SH-SY5Y (cell line): ENCODE measurements at regions not wholly inside any gene's neighbourhood (a gene's known extent, or its start where the extent isn't known, plus 50 kb on each side); places are given as distances from the start of the nearest gene placed in this dataset.

Experiments
- GATA2 ChIP-seq: IDR thresholded peaks from 2 replicates; pipeline ENCODE4 v1.6.1; 2011; ENCODE audit warnings: mild to moderate bottlenecking, low read depth, low read length
- GATA3 ChIP-seq: IDR thresholded peaks from 2 replicates; pipeline ENCODE4 v1.6.1; 2011; ENCODE audit warnings: low read depth, mild to moderate bottlenecking, low read length, moderate library complexity

DNA sequence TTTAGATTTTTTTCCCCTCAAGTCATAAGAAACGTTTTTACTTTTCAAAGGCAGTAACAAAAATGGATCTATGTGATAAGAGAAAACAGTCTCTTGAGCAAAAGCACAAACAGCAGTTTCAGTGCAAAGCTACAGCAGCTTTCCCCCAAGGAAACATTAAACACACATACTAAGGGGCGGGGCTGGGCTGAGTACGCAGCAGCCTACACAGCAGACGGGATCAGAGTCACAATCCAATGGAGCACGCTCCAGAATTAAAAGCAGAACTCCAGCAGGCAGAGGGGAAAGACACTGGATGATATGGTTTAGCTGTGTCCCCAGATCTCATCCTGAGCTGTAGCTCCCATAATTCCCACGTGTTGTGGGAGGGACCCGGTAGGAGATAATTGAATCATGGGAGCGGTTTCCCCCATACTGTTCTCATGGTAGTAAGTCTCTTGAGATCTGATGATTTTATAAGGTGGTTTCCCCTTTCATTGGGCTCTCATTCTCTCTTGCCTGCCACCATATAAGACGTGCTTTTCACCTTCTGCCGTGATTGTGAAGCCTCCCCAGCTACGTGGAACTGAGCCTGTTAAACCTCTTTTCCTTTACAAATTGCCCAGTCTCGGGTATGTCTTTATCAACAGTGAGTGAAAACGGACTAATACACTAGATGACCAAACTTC is 116.2 kb upstream of the SLCO3A1 start:
- no peak for TF ChIP-seq GATA3
- TF ChIP-seq GATA2, result no peak

DNA sequence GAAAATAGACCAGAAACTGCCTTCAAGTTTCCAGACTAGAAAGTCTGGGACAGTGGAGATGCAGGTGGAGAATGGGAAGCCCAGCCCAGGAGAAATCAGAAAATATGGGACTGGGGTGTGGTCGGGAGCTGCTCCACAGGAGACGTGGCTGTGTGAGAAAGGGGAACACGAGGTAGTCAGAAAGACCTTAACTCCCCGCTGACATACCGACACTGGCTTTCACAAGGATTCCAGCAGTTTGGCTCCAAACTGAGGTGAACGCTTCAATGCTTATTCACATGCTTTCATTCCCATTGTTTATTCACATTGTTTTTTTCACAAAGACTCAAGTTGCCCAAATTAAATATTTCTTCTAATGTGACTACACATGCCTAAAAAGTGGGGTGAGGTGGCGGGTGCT is 111.5 kb upstream of the SLCO3A1 start:
- TF ChIP-seq GATA3, result no peak
- no peak for TF ChIP-seq GATA2

DNA sequence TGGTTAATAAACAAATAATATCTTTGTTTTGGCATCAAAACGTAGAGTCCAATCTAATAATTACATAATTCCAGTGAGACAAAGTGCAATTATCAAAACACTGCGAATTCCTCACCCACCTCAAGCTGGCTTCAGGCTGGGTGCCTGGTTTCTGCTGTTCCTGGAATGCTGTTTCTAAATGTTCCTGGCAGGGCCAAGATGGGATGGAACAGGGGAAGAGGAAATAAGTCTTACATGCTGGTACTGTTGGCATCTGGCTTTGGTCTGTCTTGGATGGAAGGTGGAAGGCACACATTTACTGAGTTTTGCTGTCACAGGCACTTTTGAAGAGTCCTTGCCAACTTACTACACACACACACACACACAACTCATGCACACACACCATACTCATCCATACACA is 101.9 kb upstream of the SLCO3A1 start:
- TF ChIP-seq GATA2 (no peak), GATA3 (no peak)

DNA sequence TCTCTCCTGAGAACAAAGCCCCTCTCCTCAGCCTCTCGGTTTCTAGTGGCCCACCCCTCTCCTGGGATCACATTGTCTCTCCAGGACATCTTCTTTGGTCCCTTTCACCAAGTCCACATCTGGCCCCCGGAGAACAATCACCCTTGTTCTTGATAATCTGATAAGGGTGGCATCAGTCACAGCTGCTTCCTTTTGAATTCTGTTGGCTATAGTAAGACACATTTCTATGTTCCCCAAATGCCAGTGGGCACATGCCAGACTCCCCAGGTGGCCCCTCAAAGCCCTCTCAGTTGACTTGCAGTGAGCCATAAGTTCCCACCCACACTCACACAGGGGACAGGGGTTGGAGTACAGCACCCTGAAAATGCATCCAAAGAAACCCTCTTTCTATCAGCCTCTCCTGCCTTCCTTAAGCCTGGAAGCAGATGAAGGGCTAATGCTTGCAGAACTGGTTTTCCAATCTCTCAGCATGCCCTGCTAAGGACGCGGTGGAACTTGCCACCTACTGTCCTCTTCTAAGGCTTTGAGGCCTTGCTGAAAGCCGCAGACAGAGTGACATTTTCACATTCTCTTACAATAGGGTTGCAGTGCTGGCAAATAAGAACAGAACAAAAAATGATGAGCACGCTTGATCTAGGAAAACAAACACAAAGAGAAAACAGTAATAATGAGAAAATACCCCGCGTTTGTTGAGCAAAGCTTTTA is 101.3 kb upstream of the SLCO3A1 start:
- TF ChIP-seq GATA3, result no peak
- no peak for TF ChIP-seq GATA2

DNA sequence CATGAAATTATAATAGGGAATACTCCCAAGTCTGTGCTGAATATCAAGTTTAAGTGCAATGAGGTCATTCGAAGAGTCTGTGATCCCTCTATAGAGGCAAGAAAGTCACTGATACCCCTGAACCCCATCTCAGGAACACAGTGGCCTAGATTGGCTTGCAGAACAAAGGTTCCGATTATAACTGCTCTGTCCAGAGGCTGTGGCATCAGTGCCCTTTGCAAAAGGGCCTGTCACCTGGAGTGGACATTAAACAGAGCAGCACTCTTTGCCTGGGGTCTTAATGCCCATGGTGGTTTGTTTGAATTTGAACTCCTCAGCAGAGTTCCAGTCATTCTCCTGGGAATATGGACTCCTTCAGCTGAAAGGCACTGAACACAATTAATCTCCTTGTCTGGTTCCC is 93.9 kb upstream of the SLCO3A1 start:
- TF ChIP-seq GATA2 (no peak), GATA3 (no peak)

DNA sequence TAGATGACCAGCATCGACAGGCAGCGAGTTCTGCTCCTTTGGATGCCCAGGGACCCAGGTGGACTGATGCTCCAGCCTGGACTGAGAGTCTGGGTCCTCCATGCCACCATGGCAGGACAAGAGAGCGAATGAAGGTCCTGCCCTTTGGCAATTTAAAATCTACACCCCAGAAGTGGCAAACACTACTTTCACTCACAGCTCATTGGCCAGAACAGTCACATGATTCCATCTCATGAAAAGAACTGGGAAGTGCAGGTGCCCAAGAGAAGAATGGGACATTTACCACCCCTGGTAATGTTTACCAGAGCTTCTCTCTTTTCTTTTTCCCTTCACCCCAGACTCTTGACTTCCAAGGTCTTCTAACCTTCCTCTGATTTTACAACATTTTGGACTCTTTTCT is 87.8 kb upstream of the SLCO3A1 start:
- TF ChIP-seq GATA3, result no peak
- no peak for TF ChIP-seq GATA2

DNA sequence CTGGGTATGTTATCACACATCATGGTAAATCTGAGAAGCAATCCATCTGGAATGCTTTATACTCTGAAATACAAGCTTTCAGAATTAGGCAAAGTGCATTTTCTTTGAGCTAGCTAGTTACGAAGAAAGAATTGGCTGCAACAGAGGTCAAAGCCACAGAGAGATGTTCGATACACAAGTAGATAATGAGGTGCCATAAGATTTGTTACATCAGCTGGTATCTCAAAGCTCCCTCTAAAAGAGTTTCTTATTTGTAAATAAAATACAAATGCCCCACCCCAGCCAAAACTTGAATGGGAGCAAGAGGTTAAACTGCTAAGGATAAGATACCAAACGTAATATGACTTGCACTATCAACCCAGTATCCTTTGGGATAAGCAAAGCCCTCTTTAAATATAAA is 84.0 kb upstream of the SLCO3A1 start:
- TF ChIP-seq GATA3 (no peak), GATA2 (no peak)

DNA sequence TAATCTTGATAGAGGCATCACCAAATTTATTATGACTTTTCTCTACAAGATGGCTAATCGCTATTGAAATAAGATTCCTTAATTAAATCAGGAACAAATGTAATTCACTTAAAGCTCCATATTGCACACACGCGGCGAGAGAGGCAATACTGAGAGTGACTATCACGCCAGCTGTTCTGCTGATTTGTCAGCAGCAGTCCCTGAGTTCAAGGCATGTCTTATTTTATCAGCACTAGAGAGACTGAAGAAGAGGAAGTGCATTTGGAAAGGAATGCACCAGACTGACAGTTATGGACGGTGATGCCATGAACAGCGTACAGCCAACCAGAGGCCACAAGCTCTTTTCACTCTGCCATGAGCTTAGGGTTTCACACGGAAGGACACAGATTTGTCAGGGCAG is 83.6 kb upstream of the SLCO3A1 start:
- TF ChIP-seq GATA2 (no peak), GATA3 (no peak)

DNA sequence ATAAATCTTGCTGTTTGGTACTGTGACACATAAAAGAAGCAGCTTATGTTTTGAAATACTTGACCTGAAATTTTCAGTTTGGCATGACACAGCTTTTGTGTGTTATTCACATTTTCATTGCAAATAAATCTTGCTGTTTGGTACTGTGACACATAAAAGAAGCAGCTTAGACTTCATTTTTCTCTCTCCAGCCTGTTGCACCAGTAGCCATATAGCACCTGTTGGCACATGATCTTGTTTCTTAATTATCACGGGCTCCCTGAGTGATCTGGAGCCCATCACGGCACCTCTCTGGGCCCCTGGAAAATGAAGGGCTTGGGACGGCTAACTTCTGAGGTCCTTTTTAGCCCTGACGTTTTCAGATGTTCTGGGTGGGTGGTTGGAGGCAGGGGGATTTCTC is 77.4 kb upstream of the SLCO3A1 start:
- TF ChIP-seq GATA3 (no peak), GATA2 (no peak)

DNA sequence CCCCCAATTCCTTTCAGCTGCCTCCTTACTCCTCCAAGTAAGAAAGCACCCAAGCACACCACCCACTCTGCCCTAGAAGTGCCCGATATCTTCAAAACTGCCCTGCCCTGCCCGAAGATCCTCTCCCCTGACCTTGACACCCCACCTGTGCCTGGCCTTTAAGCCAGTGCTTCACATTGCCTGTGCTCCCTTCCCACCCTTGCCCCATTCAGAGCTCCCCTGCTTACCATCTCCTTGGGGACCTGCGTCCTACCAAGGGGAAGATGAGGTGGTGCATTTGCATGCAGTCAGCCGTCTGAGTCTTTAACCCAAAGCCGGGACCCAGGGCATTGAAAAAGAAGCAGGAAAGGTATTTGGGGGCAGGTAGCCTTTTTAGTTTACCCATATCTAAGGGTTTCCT is 73.5 kb upstream of the SLCO3A1 start:
- TF ChIP-seq GATA3 (no peak), GATA2 (no peak)

DNA sequence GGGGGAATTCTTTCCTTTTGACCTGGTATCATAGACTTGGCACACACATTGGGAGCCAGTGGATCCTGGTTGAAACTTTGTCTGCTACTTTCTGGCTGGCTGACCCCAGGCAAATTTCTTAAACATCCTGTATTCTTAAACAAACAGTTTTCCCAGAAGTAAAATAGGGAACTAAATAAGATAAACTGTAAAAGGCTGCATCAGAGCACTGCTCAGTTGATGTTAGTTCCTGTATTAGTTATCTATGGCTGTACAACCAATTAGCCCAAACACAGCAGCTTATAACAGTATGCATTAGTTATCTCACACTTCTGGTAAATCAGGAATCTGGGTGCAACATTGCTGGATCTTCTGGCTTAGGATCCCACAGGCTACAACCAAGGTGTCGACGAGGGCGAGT is 73.1 kb upstream of the SLCO3A1 start:
- no peak for TF ChIP-seq GATA3
- TF ChIP-seq GATA2, result no peak

DNA sequence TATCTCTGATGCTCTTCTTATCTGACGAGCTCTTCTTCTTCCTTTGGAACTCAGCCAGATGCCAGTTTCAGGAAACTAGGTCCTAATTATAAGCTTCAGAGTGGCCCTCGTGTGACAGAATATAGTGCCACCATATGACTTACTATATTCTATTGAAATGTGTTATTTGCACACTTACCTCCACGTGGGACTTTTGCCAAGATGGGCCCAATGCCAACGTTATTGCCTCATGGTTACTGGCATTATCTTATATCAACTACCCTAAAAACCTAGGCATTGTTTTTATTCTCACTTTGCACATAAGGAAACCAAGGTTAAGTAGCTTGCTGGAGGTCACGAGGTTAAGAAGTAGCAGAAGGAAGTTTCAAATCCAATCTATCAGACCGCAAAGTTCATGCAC is 71.3 kb upstream of the SLCO3A1 start:
- TF ChIP-seq GATA3 (no peak), GATA2 (no peak)

DNA sequence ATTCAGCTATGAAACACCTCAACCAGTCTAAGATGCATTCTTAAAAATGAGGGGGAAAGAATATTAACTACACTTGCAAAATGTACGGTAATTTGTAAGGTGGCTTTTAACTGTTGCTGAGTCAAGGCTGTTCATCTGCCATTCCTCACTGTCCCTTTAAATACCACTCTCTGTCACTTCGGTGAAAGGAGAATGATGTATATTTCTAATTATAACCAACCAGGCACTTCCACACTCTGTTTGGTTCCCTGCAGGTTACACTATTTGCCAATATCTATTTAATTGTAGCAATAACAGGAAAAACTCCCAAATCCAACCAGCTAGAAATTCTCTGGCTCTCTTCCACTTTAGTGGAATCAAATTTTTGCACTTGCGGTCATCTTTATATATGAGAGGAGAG is 70.5 kb upstream of the SLCO3A1 start:
- TF ChIP-seq GATA3, result no peak
- TF ChIP-seq GATA2, result no peak

DNA sequence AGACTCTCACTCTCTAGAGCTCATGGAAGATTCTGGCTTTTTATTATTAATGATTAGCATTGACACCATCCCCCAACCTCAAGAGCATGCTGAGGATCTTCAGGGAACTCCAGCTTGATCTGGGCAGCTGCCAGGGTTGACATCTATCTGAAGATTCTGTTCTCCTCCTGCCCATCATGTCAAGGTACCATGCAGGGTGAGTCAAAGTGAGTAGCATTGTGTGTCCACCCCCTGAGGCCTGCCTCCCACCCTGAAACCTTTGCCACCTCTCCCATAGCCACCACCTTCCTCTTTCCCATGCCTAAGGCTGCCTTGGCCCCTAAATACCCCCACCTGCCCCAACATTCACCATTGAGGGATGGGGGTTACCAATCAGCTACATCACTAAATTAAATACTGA is 70.1 kb upstream of the SLCO3A1 start:
- no peak for TF ChIP-seq GATA3
- TF ChIP-seq GATA2, result no peak

DNA sequence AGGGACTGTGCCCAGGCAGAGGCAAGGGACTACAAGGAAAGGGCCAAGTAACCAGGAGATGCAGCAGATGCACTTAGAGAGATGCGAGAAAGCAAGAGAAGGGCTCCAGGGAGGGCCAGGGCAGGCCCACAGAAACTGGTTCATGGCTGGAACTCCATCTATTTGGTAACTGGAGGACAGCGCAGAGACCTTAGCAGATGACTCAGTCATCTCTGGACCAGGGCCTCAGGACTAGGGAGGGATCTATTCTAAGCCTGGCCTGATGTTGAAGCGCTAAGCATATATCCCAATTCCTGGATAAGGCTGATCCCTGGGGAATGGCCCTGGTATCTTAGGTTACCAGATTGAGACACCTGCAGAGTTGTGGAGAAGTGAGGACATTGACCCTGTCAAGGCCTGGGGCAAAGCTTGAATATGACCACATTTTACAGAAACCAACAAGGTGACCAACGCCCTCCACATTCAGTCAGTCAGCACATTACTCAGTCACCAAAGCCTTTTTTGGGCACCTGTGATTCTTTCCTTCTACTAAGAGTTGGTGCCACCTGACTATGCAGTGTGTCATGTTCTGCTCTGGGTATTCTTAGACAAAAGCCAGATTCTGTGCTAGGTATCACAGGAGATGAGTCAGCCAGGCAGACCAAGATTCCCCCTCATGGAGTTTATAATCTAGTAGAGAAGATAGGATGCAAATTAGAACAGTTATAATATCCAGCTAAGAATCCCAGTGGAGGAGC is 68.4 kb upstream of the SLCO3A1 start:
- TF ChIP-seq GATA3 (no peak), GATA2 (no peak)

DNA sequence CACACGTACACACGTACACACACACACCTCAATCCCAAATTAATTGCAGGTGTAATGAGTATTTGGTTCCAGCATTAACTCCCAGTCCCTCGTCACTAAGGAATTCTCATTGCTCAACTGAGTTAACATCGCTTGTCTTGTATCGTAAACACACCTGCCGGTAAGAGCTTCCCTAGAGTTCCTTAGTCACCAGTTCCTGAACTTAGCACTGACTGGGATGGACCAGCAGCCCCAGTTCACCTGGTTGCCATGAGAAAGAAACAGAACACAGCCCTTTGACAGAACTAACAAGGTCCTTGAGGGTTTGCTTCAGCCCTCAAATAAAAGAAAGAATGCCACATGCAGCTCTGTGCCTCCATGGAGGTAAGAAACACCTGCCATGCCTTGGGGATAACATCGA is 66.3 kb upstream of the SLCO3A1 start:
- TF ChIP-seq GATA2, result no peak
- TF ChIP-seq GATA3, result no peak

DNA sequence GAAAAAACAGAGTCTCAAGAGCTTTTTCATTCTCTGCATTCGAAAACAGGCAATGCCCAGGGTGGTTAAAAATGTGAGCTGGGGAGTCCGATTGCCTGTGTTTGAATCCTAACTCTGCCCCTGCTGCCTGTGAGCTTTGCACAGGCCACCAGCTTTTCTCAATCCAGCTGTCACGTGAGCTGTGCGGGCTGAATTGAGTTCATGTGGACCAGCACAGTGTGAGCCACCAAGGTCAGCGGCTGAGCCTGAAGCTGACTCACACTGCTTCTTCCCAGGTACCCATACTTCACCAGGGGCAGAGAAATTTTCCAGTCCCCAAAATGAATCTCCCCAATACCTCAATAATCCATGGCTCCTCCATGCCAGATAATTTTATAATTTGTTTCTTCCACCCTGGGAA is 64.4 kb upstream of the SLCO3A1 start:
- TF ChIP-seq GATA2 (no peak), GATA3 (no peak)
